Uterus (tissue), 3 donors: ENCODE measurements at regions not wholly inside any gene's neighbourhood (a gene's known extent, or its start where the extent isn't known, plus 50 kb on each side); places are given as distances from the start of the nearest gene placed in this dataset.

Experiments used
- DNase-seq, 2 donors: peaks; one replicate each; pipeline ENCODE4 v3.0.0-alpha.2; 2019 to 2020
- H3K27ac ChIP-seq, 2 donors: fragments of 200-600 bp; sonication (generic); 1 replicate in 1 of 2; 2 replicates in 1 of 2; pipeline ENCODE4 v1.5.1; 2016 to 2018
- H3K27me3 ChIP-seq, 2 donors: fragments of 200-600 bp; sonication (generic); one replicate each; pipeline ENCODE4 v1.5.1; 2018 to 2019; ENCODE audit warnings: control low read depth in 1 of 2
- H3K36me3 ChIP-seq, 2 donors: fragments of 200-600 bp; sonication (generic); one replicate each; pipeline ENCODE4 v1.5.1; 2019; ENCODE audit warnings: control low read depth in 1 of 2
- H3K4me1 ChIP-seq, 2 donors: fragments of 200-600 bp; sonication (generic); one replicate each; pipeline ENCODE4 v1.5.1; 2018 to 2019; ENCODE audit warnings: control low read depth in 1 of 2
- H3K4me3 ChIP-seq, 2 donors: fragments of 200-600 bp; sonication (generic); 1 replicate in 1 of 2; 2 replicates in 1 of 2; pipeline ENCODE4 v1.5.1; 2018 to 2019; ENCODE audit warnings: mild to moderate bottlenecking in 1 of 2
- H3K9me3 ChIP-seq, 2 donors: fragments of 200-600 bp; sonication (generic); one replicate each; pipeline ENCODE4 v1.5.1; 2019; ENCODE audit warnings: control low read depth in 1 of 2
- POLR2A ChIP-seq, 2 donors: fragments of 450-650 bp; IDR thresholded peaks; one replicate each; pipeline ENCODE4 v1.6.1; 2016; ENCODE audit warnings: antibody characterized with exemption in 2 of 2, mild to moderate bottlenecking in 1 of 2, moderate library complexity in 1 of 2
- intact Hi-C: fragments of 100-400 bp; cut with DNase I; formaldehyde crosslinking; loops from one replicate; pipeline ENCODE4 v1.15.1; 2023; ENCODE audit warnings: low total_unique reads
- TF ChIP-seq, protein P1 (sequence below), 4 experiments: fragments of 200-600 bp in 2 of 4; fragments of 450-650 bp in 2 of 4; sonication (generic) in 2 of 4; IDR thresholded peaks; one replicate each; pipeline ENCODE4 v1.5.1; 2016 to 2019; ENCODE audit warnings: antibody characterized with exemption in 4 of 4, mild to moderate bottlenecking in 2 of 4, moderate library complexity in 1 of 4
- donor health status: DM: yes; HTN: yes; CAD: no.

DNA sequence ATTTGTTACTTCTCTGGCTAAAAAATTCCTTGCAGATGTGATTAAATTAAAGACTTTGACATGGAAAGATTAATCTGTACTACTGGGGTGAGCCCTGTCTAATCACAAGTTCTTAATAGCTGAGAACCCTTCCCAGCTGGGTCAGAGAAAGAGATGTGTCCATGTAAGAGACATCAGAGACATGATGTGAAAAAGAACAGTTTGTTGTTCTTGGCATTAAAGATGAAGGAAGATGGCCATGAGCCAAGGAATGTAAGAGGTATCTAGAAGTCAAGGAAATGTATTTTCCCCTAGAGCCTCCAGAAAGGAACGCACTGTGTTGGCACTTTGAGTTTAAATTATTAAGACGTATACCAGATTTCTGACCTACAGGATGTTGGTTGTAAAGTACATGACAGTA lies 1271.5 kb upstream of the PRMT6 start:
- no peak for TF ChIP-seq POLR2A (IDR thresholded peaks at IDR 0.05)
- TF ChIP-seq, protein P1, sequence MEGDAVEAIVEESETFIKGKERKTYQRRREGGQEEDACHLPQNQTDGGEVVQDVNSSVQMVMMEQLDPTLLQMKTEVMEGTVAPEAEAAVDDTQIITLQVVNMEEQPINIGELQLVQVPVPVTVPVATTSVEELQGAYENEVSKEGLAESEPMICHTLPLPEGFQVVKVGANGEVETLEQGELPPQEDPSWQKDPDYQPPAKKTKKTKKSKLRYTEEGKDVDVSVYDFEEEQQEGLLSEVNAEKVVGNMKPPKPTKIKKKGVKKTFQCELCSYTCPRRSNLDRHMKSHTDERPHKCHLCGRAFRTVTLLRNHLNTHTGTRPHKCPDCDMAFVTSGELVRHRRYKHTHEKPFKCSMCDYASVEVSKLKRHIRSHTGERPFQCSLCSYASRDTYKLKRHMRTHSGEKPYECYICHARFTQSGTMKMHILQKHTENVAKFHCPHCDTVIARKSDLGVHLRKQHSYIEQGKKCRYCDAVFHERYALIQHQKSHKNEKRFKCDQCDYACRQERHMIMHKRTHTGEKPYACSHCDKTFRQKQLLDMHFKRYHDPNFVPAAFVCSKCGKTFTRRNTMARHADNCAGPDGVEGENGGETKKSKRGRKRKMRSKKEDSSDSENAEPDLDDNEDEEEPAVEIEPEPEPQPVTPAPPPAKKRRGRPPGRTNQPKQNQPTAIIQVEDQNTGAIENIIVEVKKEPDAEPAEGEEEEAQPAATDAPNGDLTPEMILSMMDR (IDR thresholded peaks at IDR 0.05) = no peak
- Histone ChIP-seq H3K4me3 (no peak overlapping the region), H3K36me3 (no peaks in the 10 kb centered on the region), H3K27me3 (no peaks in the 10 kb centered on the region), H3K9me3 (no peaks in the 10 kb centered on the region), H3K4me1 (no peaks in the 10 kb centered on the region), H3K27ac (no peak overlapping the region)
- DNase-seq = no peak
- intact Hi-C loops = no loop called here

DNA sequence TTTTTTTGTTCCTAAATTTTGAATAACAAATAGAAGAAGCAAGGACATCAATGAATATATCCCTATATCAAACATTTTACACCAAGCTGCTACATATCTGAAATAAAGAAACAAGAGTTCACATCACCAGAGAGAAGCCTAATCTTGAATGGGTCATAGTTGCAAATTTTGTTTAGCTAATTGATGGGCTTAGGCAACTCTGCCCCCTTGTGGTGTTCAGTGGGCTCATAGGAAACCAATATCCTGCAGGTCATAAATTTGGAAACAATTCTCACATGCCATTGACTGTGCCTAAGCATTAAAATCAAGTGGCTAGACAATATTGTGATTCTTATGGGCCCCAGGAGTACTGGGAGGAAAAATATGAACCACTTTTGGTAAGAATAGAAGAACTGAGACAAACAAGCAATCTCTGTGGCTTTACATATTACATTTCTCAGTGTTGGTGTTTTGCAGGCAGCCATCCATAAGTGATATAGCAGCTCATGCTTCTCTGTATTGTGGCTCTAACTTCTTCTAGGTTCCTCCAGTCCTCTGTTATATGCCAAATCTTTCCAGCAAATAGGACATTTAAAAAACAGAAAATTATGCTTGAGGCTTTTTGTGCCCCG lies 1262.8 kb upstream of the PRMT6 start:
- intact Hi-C loops = no loop called here
- Histone ChIP-seq H3K27me3 (no peaks in the 10 kb centered on the region), H3K36me3 (no peaks in the 10 kb centered on the region), H3K4me1 (no peaks in the 10 kb centered on the region), H3K4me3 (no peak overlapping the region), H3K9me3 (no peaks in the 10 kb centered on the region), H3K27ac (no peak overlapping the region)
- TF ChIP-seq, protein P1 (IDR thresholded peaks at IDR 0.05) = peak in 2 of 4 experiments; percentile 9 to 29
- TF ChIP-seq POLR2A (IDR thresholded peaks at IDR 0.05) = no peak
- DNase-seq = no peak

DNA sequence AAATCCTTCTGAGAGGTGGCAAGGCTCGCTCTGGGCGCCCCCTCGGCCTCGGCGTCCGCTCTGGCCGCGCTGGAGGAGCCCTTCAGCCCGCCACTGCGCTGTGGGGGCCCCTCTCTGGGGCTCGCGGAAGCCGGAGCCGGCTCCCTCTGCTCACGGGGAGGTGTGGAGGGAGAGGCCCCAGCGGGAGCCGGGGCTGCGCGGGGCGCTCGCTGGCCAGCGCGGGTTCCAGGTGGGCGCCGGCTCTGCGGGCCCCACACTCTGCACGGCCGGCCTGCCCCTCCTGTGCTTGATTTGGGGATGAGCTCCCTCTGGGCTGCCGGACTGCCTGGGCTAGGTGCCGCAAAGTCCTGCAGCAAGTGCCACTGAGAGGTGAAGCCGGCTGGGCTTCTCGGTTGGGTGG lies 1260.7 kb upstream of the PRMT6 start:
- intact Hi-C loops = no loop called here
- Histone ChIP-seq H3K4me3 (no peak overlapping the region), H3K9me3 (no peaks in the 10 kb centered on the region), H3K36me3 (no peaks in the 10 kb centered on the region), H3K27me3 (no peaks in the 10 kb centered on the region), H3K4me1 (no peaks in the 10 kb centered on the region), H3K27ac (no peak overlapping the region)
- TF ChIP-seq, protein P1 (IDR thresholded peaks at IDR 0.05) = no peak
- TF ChIP-seq POLR2A (IDR thresholded peaks at IDR 0.05) = no peak
- no peak for DNase-seq

GRCh38 chr1:105830571-105831146 lies 1225.8 kb upstream of the PRMT6 start:
- intact Hi-C loops = no loop called here
- Histone ChIP-seq H3K4me3 (no peak overlapping the region), H3K36me3 (no peaks in the 10 kb centered on the region), H3K27ac (no peak overlapping the region), H3K4me1 (no peaks in the 10 kb centered on the region), H3K27me3 (no peaks in the 10 kb centered on the region), H3K9me3 (no peaks in the 10 kb centered on the region)
- DNase-seq = no peak
- TF ChIP-seq POLR2A (IDR thresholded peaks at IDR 0.05) = no peak
- TF ChIP-seq, protein P1 (IDR thresholded peaks at IDR 0.05) = no peak

DNA sequence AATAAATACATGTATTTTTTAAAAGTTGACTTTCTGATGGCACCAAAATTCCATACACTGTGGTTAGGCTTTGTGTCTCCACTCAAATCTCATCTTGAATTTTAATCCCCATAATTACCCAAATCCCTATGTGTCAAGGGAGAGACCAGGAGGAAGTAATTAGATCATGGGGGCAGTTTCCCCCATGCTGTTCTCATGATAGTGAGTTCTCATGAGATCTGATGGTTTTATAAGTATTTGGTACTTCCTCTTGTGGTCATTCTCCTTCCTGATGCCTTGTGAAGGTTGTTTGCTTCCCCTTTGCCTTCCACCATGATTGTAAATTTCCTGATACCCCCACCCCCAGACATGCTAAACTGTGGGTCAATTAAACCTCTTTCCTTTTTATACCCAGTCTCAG lies 1218.4 kb upstream of the PRMT6 start:
- no peaks in the 10 kb centered on the region for H3K9me3 ChIP-seq
- H3K36me3 ChIP-seq = no peaks in the 10 kb centered on the region
- no peaks in the 10 kb centered on the region for H3K4me1 ChIP-seq
- no peak overlapping the region for H3K27ac ChIP-seq
- no peak for TF ChIP-seq POLR2A (IDR thresholded peaks at IDR 0.05)
- TF ChIP-seq, protein P1 (IDR thresholded peaks at IDR 0.05) = no peak
- DNase-seq = no peak
- intact Hi-C loops = no loop called here
- H3K4me3 ChIP-seq = no peak overlapping the region
- H3K27me3 ChIP-seq = peaks cover 0 to 3% of the 10 kb centered on the region in 2 donors
